ENCODE measurements at regions not wholly inside any gene's neighbourhood (a gene's known extent, or its start where the extent isn't known, plus 50 kb on each side); places are given as distances from the start of the nearest gene placed in this dataset.

DNA sequence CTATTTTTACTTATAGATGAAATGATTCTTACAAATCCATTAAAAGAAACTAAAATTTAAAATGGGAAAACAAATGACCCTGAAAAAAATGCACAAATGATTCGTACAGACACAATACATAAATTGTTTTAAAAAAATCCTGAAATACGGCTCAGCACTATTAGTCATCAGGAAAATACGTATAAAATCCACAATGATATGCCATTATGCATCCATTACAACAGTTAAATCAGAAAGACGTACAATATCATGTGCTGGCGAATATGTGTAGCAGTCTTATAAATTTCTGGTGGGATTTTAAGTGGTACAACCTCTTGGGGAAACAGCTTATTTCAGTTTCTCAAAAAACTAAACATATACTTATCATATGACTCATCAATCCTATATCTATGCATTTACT lies 600.1 kb upstream of the STEAP1 start:
- H3K4me3 Mint-ChIP-seq (ENCODE audit: unreplicated experiment) = no peak overlapping the region

DNA sequence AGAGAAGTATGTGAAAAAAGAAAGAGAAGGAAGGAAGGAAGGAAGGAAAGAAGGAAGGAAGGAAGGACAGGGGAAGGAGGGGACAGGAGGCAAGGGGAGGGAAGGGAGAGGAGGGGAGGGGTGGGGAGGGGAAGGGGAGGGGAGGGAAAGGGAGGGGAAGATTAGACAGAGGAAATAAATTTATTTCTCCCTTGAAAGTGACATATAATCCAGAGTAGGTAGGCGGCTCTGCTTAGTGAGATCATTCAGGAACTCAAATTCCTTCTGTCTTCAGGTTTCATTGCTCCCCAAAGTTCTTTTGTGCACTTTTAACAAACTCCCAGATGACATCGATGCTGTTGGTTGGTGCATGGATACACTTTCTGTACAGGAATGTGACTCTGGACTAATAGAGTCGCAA lies 594.7 kb upstream of the STEAP1 start:
- no peak overlapping the region for H3K27ac Mint-ChIP-seq (ENCODE audit: unreplicated experiment)
- intact Hi-C loops (cut with micrococcal nuclease; ENCODE audit: unreplicated experiment) = no loop called here
- Histone ChIP-seq H3K27me3 (replicated peaks; ENCODE audit: control insufficient read depth, insufficient read depth, low read length) (no peaks in the 10 kb centered on the region), H3K4me1 (no peaks in the 10 kb centered on the region), H3K9me3 (no peaks in the 10 kb centered on the region), H3K4me3 (ENCODE audit: low read depth, low read length) (no peak overlapping the region), H3K36me3 (ENCODE audit: control insufficient read depth, insufficient read depth, low read length) (no peaks in the 10 kb centered on the region)
- no peak for TF ChIP-seq CTCF (IDR thresholded peaks at IDR 0.05; ENCODE audit: insufficient read depth in 1 of 2, low read depth in 1 of 2, low read length in 1 of 2, severe bottlenecking in 1 of 2, unreplicated experiment in 1 of 2)
- ChIA-PET POLR2A (no interaction called here), CTCF (no interaction called here)
- peaks cover 3% of the 10 kb centered on the region for H3K27me3 Mint-ChIP-seq (ENCODE audit: insufficient read depth, unreplicated experiment)
- no peaks in the 10 kb centered on the region for H3K9me3 Mint-ChIP-seq (ENCODE audit: unreplicated experiment)
- no peaks in the 10 kb centered on the region for H3K4me1 Mint-ChIP-seq (ENCODE audit: low read depth, unreplicated experiment)
- H3K4me3 Mint-ChIP-seq (ENCODE audit: unreplicated experiment) = no peak overlapping the region
- DNase-seq = no peak
- H3K36me3 Mint-ChIP-seq (ENCODE audit: insufficient read depth, unreplicated experiment) = no peaks in the 10 kb centered on the region
- BruUV-seq (replicated peaks) = no TSS peak

More for the DNA sequence above, 600.1 kb upstream of the STEAP1 start:
- Mint-ChIP-seq H3K4me1 (ENCODE audit: low read depth, unreplicated experiment) (no peaks in the 10 kb centered on the region), H3K36me3 (ENCODE audit: insufficient read depth, unreplicated experiment) (no peaks in the 10 kb centered on the region), H3K9me3 (ENCODE audit: unreplicated experiment) (no peaks in the 10 kb centered on the region), H3K27ac (ENCODE audit: unreplicated experiment) (no peak overlapping the region), H3K27me3 (ENCODE audit: insufficient read depth, unreplicated experiment) (no peaks in the 10 kb centered on the region)
- H3K36me3 ChIP-seq (ENCODE audit: control insufficient read depth, insufficient read depth, low read length) = no peaks in the 10 kb centered on the region
- no peak overlapping the region for H3K4me3 ChIP-seq (ENCODE audit: low read depth, low read length)
- H3K4me1 ChIP-seq = no peaks in the 10 kb centered on the region
- no peaks in the 10 kb centered on the region for H3K9me3 ChIP-seq
- no peaks in the 10 kb centered on the region for H3K27me3 ChIP-seq (replicated peaks; ENCODE audit: control insufficient read depth, insufficient read depth, low read length)
- POLR2A ChIA-PET = no interaction called here
- BruUV-seq (replicated peaks) = no TSS peak
- no peak for DNase-seq
- CTCF ChIA-PET = no interaction called here
- intact Hi-C loops (cut with micrococcal nuclease; ENCODE audit: unreplicated experiment) = no loop called here
- no peak for TF ChIP-seq CTCF (IDR thresholded peaks at IDR 0.05; ENCODE audit: insufficient read depth in 1 of 2, low read depth in 1 of 2, low read length in 1 of 2, severe bottlenecking in 1 of 2, unreplicated experiment in 1 of 2)

DNA sequence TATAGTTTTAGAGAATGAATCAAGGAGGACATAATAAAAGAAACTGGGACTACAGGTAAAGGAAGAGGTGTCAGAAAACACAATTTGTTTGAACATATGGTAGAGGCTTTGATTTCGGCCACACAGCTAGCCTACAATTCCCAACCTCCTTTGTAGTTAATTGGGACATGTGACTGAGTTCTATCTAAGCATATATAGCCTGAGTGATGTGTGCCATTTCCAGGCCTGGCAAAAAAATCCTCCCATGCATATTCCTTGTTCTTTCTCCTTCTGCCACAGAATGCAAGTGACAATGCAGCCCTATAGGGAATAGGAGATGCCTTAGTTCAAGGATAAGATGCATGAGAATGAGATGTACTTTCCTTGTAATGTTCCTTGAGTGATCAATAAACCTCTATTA lies 590.7 kb upstream of the STEAP1 start:
- Histone ChIP-seq H3K4me3 (ENCODE audit: low read depth, low read length) (no peak overlapping the region), H3K9me3 (no peaks in the 10 kb centered on the region), H3K4me1 (no peaks in the 10 kb centered on the region), H3K36me3 (ENCODE audit: control insufficient read depth, insufficient read depth, low read length) (no peaks in the 10 kb centered on the region), H3K27me3 (replicated peaks; ENCODE audit: control insufficient read depth, insufficient read depth, low read length) (no peaks in the 10 kb centered on the region)
- Mint-ChIP-seq H3K27me3 (ENCODE audit: insufficient read depth, unreplicated experiment) (peaks cover 3% of the 10 kb centered on the region), H3K27ac (ENCODE audit: unreplicated experiment) (no peak overlapping the region), H3K4me1 (ENCODE audit: low read depth, unreplicated experiment) (no peaks in the 10 kb centered on the region), H3K36me3 (ENCODE audit: insufficient read depth, unreplicated experiment) (no peaks in the 10 kb centered on the region), H3K9me3 (ENCODE audit: unreplicated experiment) (no peaks in the 10 kb centered on the region), H3K4me3 (ENCODE audit: unreplicated experiment) (no peak overlapping the region)
- no TSS peak for BruUV-seq (replicated peaks)
- ChIA-PET CTCF (no interaction called here), POLR2A (no interaction called here)
- no peak for TF ChIP-seq CTCF (IDR thresholded peaks at IDR 0.05; ENCODE audit: insufficient read depth in 1 of 2, low read depth in 1 of 2, low read length in 1 of 2, severe bottlenecking in 1 of 2, unreplicated experiment in 1 of 2)
- DNase-seq = no peak
- intact Hi-C loops (cut with micrococcal nuclease; ENCODE audit: unreplicated experiment) = no loop called here
